Lower leg skin (tissue), 4 donors: ENCODE measurements at regions not wholly inside any gene's neighbourhood (a gene's known extent, or its start where the extent isn't known, plus 50 kb on each side); places are given as distances from the start of the nearest gene placed in this dataset.
"Not testable (repeated sequence)": the region's sequence is repeated elsewhere in the genome, so short reads cannot be mapped to it uniquely, and the experiment has no call there.

ENCODE experiments used
- DNase-seq, 2 donors: peaks; one replicate each; pipeline ENCODE4 v3.0.0-alpha.2; 2019; ENCODE audit warnings: low spot score in 2 of 2
- H3K4me3 ChIP-seq: fragments of 200-600 bp; sonication (generic); 2 replicates; pipeline ENCODE4 v1.5.1; 2017; ENCODE audit warnings: mild to moderate bottlenecking, low read depth; ENCODE audit not compliant: poor library complexity, severe bottlenecking
- POLR2A ChIP-seq, 2 donors: fragments of 450-650 bp; IDR thresholded peaks; one replicate each; pipeline ENCODE4 v1.6.1; 2016 to 2017; ENCODE audit warnings: antibody characterized with exemption in 2 of 2, mild to moderate bottlenecking in 1 of 2, moderate library complexity in 1 of 2
- WGBS, 2 donors: methylation state at CpG; one replicate each; pipeline ENCODE4 v1.1.5; 2018; 5-methylcytosine and 5-hydroxymethylcytosine counted together
- intact Hi-C: fragments of 100-400 bp; cut with DNase I; formaldehyde crosslinking; loops from one replicate; pipeline ENCODE4 v1.15.0; 2023; ENCODE audit warnings: low total_unique reads
- TF ChIP-seq, protein P1 (sequence below), 3 donors: fragments of 450-650 bp; IDR thresholded peaks; one replicate each; pipeline ENCODE4 v1.5.1; 2016; ENCODE audit warnings: antibody characterized with exemption in 3 of 3, mild to moderate bottlenecking in 3 of 3, moderate library complexity in 2 of 3

DNA sequence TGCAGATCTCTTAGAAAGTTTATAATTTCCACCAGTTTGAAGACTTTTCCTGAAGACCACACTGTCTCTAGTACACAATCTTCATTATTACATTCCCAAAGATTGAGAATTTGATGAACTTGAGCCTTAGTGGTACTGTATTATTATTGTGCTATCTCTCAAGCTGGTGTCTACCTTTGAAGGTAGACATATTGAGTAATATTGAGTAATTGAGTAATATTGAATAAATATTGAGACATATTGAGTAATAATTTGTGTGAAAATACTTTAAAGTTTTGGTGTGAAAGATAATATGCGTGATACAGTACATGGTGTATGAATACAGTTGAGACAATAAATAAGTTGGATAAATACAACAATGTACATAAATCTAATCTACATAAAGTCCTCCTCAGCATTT is 613.1 kb upstream of the ADGRL2 start:
- no peak for DNase-seq
- WGBS, 2 donors, result 84 to 90% methylated on average over 1 of the region's 1 CpG
- no peak for TF ChIP-seq POLR2A (IDR thresholded peaks at IDR 0.05)
- TF ChIP-seq, protein P1, sequence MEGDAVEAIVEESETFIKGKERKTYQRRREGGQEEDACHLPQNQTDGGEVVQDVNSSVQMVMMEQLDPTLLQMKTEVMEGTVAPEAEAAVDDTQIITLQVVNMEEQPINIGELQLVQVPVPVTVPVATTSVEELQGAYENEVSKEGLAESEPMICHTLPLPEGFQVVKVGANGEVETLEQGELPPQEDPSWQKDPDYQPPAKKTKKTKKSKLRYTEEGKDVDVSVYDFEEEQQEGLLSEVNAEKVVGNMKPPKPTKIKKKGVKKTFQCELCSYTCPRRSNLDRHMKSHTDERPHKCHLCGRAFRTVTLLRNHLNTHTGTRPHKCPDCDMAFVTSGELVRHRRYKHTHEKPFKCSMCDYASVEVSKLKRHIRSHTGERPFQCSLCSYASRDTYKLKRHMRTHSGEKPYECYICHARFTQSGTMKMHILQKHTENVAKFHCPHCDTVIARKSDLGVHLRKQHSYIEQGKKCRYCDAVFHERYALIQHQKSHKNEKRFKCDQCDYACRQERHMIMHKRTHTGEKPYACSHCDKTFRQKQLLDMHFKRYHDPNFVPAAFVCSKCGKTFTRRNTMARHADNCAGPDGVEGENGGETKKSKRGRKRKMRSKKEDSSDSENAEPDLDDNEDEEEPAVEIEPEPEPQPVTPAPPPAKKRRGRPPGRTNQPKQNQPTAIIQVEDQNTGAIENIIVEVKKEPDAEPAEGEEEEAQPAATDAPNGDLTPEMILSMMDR (IDR thresholded peaks at IDR 0.05), result no peak
- H3K4me3 ChIP-seq, result no peak overlapping the region
- intact Hi-C loops, result no loop called here

DNA sequence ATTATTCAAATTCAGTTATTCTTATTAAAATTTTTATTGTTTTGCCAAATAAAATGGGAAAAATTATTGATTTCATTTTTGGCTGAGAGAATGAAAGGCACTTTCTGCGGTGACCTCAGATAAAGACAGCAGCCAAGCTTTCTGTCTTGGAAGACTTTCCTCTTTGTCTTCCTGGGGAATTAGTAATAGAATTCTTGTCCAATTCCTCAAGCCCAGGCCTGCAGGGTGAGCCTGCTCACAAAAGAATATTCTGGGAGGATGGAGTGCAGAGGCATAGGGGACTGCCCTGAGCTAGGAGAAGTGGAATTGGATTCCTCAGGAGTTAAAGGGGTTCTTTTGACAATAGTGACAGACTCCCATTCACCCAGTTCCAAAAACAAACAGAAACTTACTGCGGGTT is 614.5 kb upstream of the ADGRL2 start:
- TF ChIP-seq, protein P1 (IDR thresholded peaks at IDR 0.05), result no peak
- no peak for TF ChIP-seq POLR2A (IDR thresholded peaks at IDR 0.05)
- intact Hi-C loops, result no loop called here
- DNase-seq, result no peak
- WGBS, 2 donors, result 48 to 55% methylated on average over 2 of the region's 2 CpGs
- no peak overlapping the region for H3K4me3 ChIP-seq

DNA sequence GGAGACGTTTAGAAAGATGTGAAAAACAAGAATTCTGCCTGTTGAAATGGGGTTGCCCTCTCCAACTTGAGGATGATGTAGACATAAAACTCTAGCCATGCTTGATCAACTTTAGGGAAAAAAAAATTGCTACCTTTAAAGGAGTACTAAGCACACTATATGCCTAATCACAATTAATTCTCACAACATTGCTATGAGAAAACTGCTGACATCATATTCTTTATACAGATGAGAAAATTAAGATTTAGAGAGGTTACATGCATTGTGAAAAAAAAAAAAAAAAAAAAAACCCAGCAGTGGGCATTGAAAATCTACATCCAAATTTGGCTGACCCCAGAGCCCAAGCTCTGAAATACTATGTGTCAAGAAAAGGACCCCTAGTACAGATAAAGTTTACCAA is 617.2 kb upstream of the ADGRL2 start:
- TF ChIP-seq, protein P1 (IDR thresholded peaks at IDR 0.05), result no peak
- no peak for TF ChIP-seq POLR2A (IDR thresholded peaks at IDR 0.05)
- intact Hi-C loops, result no loop called here
- H3K4me3 ChIP-seq, result no peak overlapping the region
- DNase-seq, result no peak
- 71 to 77% methylated on average over 1 of the region's 1 CpG for WGBS, 2 donors

DNA sequence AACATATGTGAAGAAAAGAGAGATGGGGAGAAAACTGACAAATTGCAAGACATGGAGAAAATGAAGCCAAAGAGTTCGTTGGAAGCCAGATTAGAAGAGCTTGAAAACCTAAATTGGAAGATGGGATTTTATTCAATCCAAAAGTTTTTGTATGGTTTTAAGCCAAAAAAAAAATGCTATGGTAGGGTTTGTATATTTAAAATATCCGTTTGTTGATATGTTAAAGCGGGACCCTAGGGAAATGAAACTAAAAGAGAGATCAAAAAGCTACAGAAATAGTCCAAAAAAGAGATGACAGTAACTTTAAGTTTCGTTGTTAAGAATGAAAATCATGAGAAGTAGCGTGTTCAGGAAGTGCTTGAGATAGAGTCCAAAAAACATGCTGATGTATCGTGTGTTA is 617.7 kb upstream of the ADGRL2 start:
- intact Hi-C loops, result no loop called here
- DNase-seq, result no peak
- H3K4me3 ChIP-seq, result no peak overlapping the region
- TF ChIP-seq, protein P1 (IDR thresholded peaks at IDR 0.05), result no peak
- no peak for TF ChIP-seq POLR2A (IDR thresholded peaks at IDR 0.05)
- WGBS, 2 donors, result 82% methylated on average over 6 of the region's 6 CpGs

DNA sequence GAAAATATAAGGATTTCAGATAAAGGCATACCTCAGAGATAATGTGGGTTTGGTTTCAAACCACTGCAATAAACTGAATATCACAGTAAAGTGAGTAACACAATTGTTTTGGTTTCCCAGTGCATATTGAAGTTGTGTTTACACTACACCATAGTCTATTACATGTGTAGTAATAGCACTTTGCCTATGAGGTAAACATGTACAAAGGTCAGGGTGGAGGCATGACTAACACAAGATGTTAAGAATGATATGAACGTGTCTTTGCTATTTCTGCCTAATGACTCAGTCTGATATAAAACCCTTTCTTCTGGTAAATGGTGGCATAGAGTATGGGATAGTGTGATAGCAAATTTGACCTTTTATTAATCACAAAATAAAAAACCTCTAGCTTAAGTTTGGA is 621.5 kb upstream of the ADGRL2 start:
- no peak for DNase-seq
- no peak overlapping the region for H3K4me3 ChIP-seq
- TF ChIP-seq, protein P1 (IDR thresholded peaks at IDR 0.05), result no peak
- no peak for TF ChIP-seq POLR2A (IDR thresholded peaks at IDR 0.05)
- WGBS, 2 donors, result 29 to 33% methylated on average over 1 of the region's 1 CpG
- intact Hi-C loops, result no loop called here

DNA sequence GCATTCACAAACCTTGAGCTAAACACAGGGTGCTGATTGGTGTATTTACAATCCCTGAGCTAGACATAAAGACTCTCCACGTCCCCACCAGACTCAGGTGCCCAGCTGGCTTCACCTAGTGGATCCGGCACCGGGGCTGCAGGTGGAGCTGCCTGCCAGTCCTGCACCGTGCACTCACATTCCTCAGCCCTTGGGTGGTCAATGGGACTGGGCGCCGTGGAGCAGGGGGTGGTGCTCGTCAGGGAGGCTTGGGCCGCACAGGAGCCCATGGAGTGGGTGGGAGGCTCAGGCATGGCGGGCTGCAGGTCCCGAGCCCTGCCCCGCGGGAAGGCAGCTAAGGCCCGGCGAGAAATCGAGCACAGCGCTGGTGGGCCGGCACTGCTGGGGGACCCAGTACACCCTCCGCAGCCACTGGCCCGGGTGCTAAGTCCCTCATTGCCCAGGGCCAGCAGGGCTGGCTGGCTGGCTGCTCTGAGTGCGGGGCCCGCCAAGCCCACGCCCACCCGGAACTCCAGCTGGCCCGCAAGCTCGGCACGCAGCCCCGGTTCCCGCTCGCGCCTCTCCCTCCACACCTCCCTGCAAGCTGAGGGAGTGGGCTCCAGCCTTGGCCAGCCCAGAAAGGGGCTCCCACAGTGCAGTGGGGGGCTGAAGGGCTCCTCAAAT is 622.2 kb upstream of the ADGRL2 start:
- intact Hi-C loops, H3K4me3 ChIP-seq, DNase-seq: not testable (repeated sequence)
- 85 to 100% methylated on average over 1 to 26 of the region's 30 CpGs for WGBS, 2 donors
